Ascending aorta (tissue), 2 donors: ENCODE measurements at regions not wholly inside any gene's neighbourhood (a gene's known extent, or its start where the extent isn't known, plus 50 kb on each side); places are given as distances from the start of the nearest gene placed in this dataset.

Experiments
- DNase-seq, 2 donors: peaks; one replicate each; pipeline ENCODE4 v3.0.0-alpha.2; 2019; ENCODE audit warnings: low spot score in 2 of 2
- H3K27ac ChIP-seq, 2 donors: fragments of 200-600 bp; sonication (generic); one replicate each; pipeline ENCODE4 v1.5.1; 2016 to 2017; ENCODE audit warnings: mild to moderate bottlenecking in 1 of 2
- H3K27me3 ChIP-seq: fragments of 200-600 bp; sonication (generic); one replicate; pipeline ENCODE4 v1.5.1; 2017
- H3K36me3 ChIP-seq, 2 donors: fragments of 200-600 bp; sonication (generic); one replicate each; pipeline ENCODE4 v1.5.1; 2016
- H3K4me1 ChIP-seq, 2 donors: fragments of 200-600 bp; sonication (generic); one replicate each; pipeline ENCODE4 v1.5.1; 2016 to 2017; ENCODE audit warnings: mild to moderate bottlenecking in 1 of 2
- H3K4me3 ChIP-seq, 2 donors: fragments of 200-600 bp; sonication (generic); one replicate each; pipeline ENCODE4 v1.5.1; 2016 to 2017; ENCODE audit warnings: mild to moderate bottlenecking in 1 of 2
- H3K9me3 ChIP-seq, 2 donors: fragments of 200-600 bp; sonication (generic); one replicate each; pipeline ENCODE4 v1.5.1; 2016
- CTCF ChIP-seq, 3 experiments: fragments of 200-600 bp in 2 of 3; fragments of 450-650 bp in 1 of 3; sonication (generic) in 2 of 3; IDR thresholded peaks; one replicate each; pipeline ENCODE4 v1.5.1; 2016 to 2019; ENCODE audit warnings: antibody characterized with exemption in 3 of 3, mild to moderate bottlenecking in 1 of 3, moderate library complexity in 1 of 3
- intact Hi-C: fragments of 100-400 bp; cut with DNase I; formaldehyde crosslinking; loops from one replicate; pipeline ENCODE4 v1.15.1; 2023

- DNase-seq, result no peak
- no peaks in the 10 kb centered on the region for H3K27me3 ChIP-seq
- H3K27ac ChIP-seq, result no peak overlapping the region
- no peaks in the 10 kb centered on the region for H3K36me3 ChIP-seq
- H3K4me3 ChIP-seq, result no peak overlapping the region
- intact Hi-C loops, result no loop called here
- TF ChIP-seq CTCF (IDR thresholded peaks at IDR 0.05), result no peak
- no peaks in the 10 kb centered on the region for H3K9me3 ChIP-seq
- no peaks in the 10 kb centered on the region for H3K4me1 ChIP-seq
Measured at GRCh38 chr4:124277691-124278090, 434.8 kb downstream of the ANKRD50 start.

GRCh38 chr4:124278477-124278876, 434.1 kb downstream of the ANKRD50 start:
- Histone ChIP-seq H3K36me3 (no peaks in the 10 kb centered on the region), H3K9me3 (no peaks in the 10 kb centered on the region), H3K4me1 (no peaks in the 10 kb centered on the region), H3K27me3 (no peaks in the 10 kb centered on the region), H3K27ac (no peak overlapping the region), H3K4me3 (no peak overlapping the region)
- TF ChIP-seq CTCF (IDR thresholded peaks at IDR 0.05), result no peak
- intact Hi-C loops, result no loop called here
- no peak for DNase-seq

- Histone ChIP-seq H3K4me1 (no peaks in the 10 kb centered on the region), H3K27me3 (no peaks in the 10 kb centered on the region), H3K4me3 (no peak overlapping the region), H3K27ac (no peak overlapping the region), H3K36me3 (no peaks in the 10 kb centered on the region), H3K9me3 (no peaks in the 10 kb centered on the region)
- intact Hi-C loops, result no loop called here
- no peak for TF ChIP-seq CTCF (IDR thresholded peaks at IDR 0.05)
- DNase-seq, result no peak
Measured at GRCh38 chr4:124279741-124280140, 432.8 kb downstream of the ANKRD50 start.

- TF ChIP-seq CTCF (IDR thresholded peaks at IDR 0.05), result no peak
- Histone ChIP-seq H3K27me3 (no peaks in the 10 kb centered on the region), H3K9me3 (no peaks in the 10 kb centered on the region), H3K27ac (no peak overlapping the region), H3K4me1 (no peaks in the 10 kb centered on the region), H3K36me3 (no peaks in the 10 kb centered on the region), H3K4me3 (no peak overlapping the region)
- DNase-seq, result no peak
- intact Hi-C loops, result no loop called here
Measured at GRCh38 chr4:124282301-124282898, 430.1 kb downstream of the ANKRD50 start.

GRCh38 chr4:124288706-124289486, 423.6 kb downstream of the ANKRD50 start:
- no peak for DNase-seq
- H3K27ac ChIP-seq, result no peak overlapping the region
- H3K4me3 ChIP-seq, result no peak overlapping the region
- no peaks in the 10 kb centered on the region for H3K36me3 ChIP-seq
- intact Hi-C loops, result no loop called here
- no peaks in the 10 kb centered on the region for H3K27me3 ChIP-seq
- TF ChIP-seq CTCF (IDR thresholded peaks at IDR 0.05), result no peak
- no peaks in the 10 kb centered on the region for H3K9me3 ChIP-seq
- H3K4me1 ChIP-seq, result no peaks in the 10 kb centered on the region
